Effector CD4-positive, alpha-beta T cell (primary cell): ENCODE measurements at regions not wholly inside any gene's neighbourhood (a gene's known extent, or its start where the extent isn't known, plus 50 kb on each side); places are given as distances from the start of the nearest gene placed in this dataset.

Experiments used
- DNase-seq: peaks from one replicate; pipeline ENCODE4 v3.0.0-alpha.2; 2020

GRCh38 chr1:55512466-55512865 is 297.3 kb upstream of the USP24 start:
- DNase-seq: no peak

GRCh38 chr1:55507578-55507931 is 292.4 kb upstream of the USP24 start:
- no peak for DNase-seq

- no peak for DNase-seq
Measured at GRCh38 chr1:55506740-55507577, 291.8 kb upstream of the USP24 start.

- no peak for DNase-seq
Measured at GRCh38 chr1:55505326-55505725, 290.2 kb upstream of the USP24 start.

- DNase-seq: no peak
Measured at GRCh38 chr1:55504306-55504731, 289.2 kb upstream of the USP24 start.

GRCh38 chr1:55503663-55504305 is 288.6 kb upstream of the USP24 start:
- DNase-seq: no peak

GRCh38 chr1:55500601-55501000 is 285.4 kb upstream of the USP24 start:
- DNase-seq: no peak

GRCh38 chr1:55490547-55490946 is 275.4 kb upstream of the USP24 start:
- DNase-seq: no peak

GRCh38 chr1:55484173-55484572 is 269.0 kb upstream of the USP24 start:
- no peak for DNase-seq

GRCh38 chr1:55483523-55483922 is 268.4 kb upstream of the USP24 start:
- no peak for DNase-seq

GRCh38 chr1:55481634-55482033 is 266.5 kb upstream of the USP24 start:
- DNase-seq: no peak

GRCh38 chr1:55480029-55480795 is 265.0 kb upstream of the USP24 start:
- DNase-seq: no peak

- no peak for DNase-seq
Measured at GRCh38 chr1:55478742-55479141, 263.6 kb upstream of the USP24 start.

- no peak for DNase-seq
Measured at GRCh38 chr1:55477953-55478352, 262.8 kb upstream of the USP24 start.

GRCh38 chr1:55476445-55477015 is 261.4 kb upstream of the USP24 start:
- no peak for DNase-seq

- DNase-seq: no peak
Measured at GRCh38 chr1:55474168-55474786, 259.1 kb upstream of the USP24 start.

- no peak for DNase-seq
Measured at GRCh38 chr1:55473661-55474060, 258.5 kb upstream of the USP24 start.

GRCh38 chr1:55472784-55473183 is 257.6 kb upstream of the USP24 start:
- no peak for DNase-seq

GRCh38 chr1:55472115-55472514 is 257.0 kb upstream of the USP24 start:
- DNase-seq: no peak

- no peak for DNase-seq
Measured at GRCh38 chr1:55468142-55468795, 253.1 kb upstream of the USP24 start.

GRCh38 chr1:55466921-55467320 is 251.8 kb upstream of the USP24 start:
- DNase-seq: no peak

- no peak for DNase-seq
Measured at GRCh38 chr1:55466373-55466772, 251.2 kb upstream of the USP24 start.
